WTC11 (cell line): ENCODE measurements at regions not wholly inside any gene's neighbourhood (a gene's known extent, or its start where the extent isn't known, plus 50 kb on each side); places are given as distances from the start of the nearest gene placed in this dataset.

ENCODE experiments used
- CREM ChIP-seq: sonication (generic); formaldehyde crosslinking; IDR thresholded peaks from 2 replicates; pipeline ENCODE4 v1.8.1; 2022; ENCODE audit warnings: mild to moderate bottlenecking, missing genetic modification reagents, moderate library complexity
- CTCF ChIP-seq: fragments of 200-600 bp; IDR thresholded peaks from 2 replicates; pipeline ENCODE4 v1.8.0; 2022; ENCODE audit warnings: antibody characterized with exemption
- E2F5 ChIP-seq: sonication (generic); formaldehyde crosslinking; IDR thresholded peaks from 2 replicates; pipeline ENCODE4 v1.8.1; 2022; ENCODE audit warnings: mild to moderate bottlenecking, moderate library complexity, missing genetic modification reagents
- ESRRA ChIP-seq: sonication (generic); formaldehyde crosslinking; IDR thresholded peaks from 2 replicates; pipeline ENCODE4 v1.8.1; 2022; ENCODE audit warnings: mild to moderate bottlenecking, missing genetic modification reagents, borderline replicate concordance
- FOXK1 ChIP-seq: sonication (generic); formaldehyde crosslinking; IDR thresholded peaks from 2 replicates; pipeline ENCODE4 v1.8.0; 2022; ENCODE audit warnings: mild to moderate bottlenecking, moderate library complexity, missing genetic modification reagents
- KAT7 ChIP-seq: sonication (generic); formaldehyde crosslinking; IDR thresholded peaks from 2 replicates; pipeline ENCODE4 v1.8.1; 2023; ENCODE audit warnings: missing genetic modification reagents, mild to moderate bottlenecking, borderline replicate concordance
- MLX ChIP-seq: sonication (generic); formaldehyde crosslinking; IDR thresholded peaks from 2 replicates; pipeline ENCODE4 v1.8.1; 2023; ENCODE audit warnings: mild to moderate bottlenecking, missing genetic modification reagents, moderate library complexity
- MXD4 ChIP-seq: fragments of 250-450 bp; sonication (Bioruptor Pico); IDR thresholded peaks from 2 replicates; pipeline ENCODE4 v1.8.0; 2021; ENCODE audit warnings: mild to moderate bottlenecking, moderate library complexity, borderline replicate concordance
- NR2C2 ChIP-seq: sonication (generic); formaldehyde crosslinking; IDR thresholded peaks from 2 replicates; pipeline ENCODE4 v1.8.0; 2022; ENCODE audit warnings: mild to moderate bottlenecking, missing genetic modification reagents
- TEAD4 ChIP-seq: sonication (generic); formaldehyde crosslinking; IDR thresholded peaks from 2 replicates; pipeline ENCODE4 v1.8.0; 2022; ENCODE audit warnings: mild to moderate bottlenecking, missing genetic modification reagents
- USF1 ChIP-seq: sonication (generic); formaldehyde crosslinking; IDR thresholded peaks from 2 replicates; pipeline ENCODE4 v1.8.0; 2022; ENCODE audit warnings: mild to moderate bottlenecking, missing genetic modification reagents

GRCh38 chr5:37979559-37979958 lies 139.7 kb upstream of the GDNF start:
- TF ChIP-seq CREM, result no peak
- TF ChIP-seq E2F5 (CRISPR knock-in tag), result no peak
- no peak for TF ChIP-seq USF1 (CRISPR knock-in tag)
- no peak for TF ChIP-seq KAT7 (CRISPR knock-in tag)
- no peak for TF ChIP-seq CTCF
- TF ChIP-seq MXD4 (CRISPR knock-in tag), result no peak
- TF ChIP-seq MLX, result no peak
- no peak for TF ChIP-seq ESRRA
- no peak for TF ChIP-seq TEAD4
- no peak for TF ChIP-seq NR2C2
- TF ChIP-seq FOXK1 (CRISPR knock-in tag), result no peak
